Ishikawa (cell line): ENCODE measurements at regions not wholly inside any gene's neighbourhood (a gene's known extent, or its start where the extent isn't known, plus 50 kb on each side); places are given as distances from the start of the nearest gene placed in this dataset.

Experiments
- CREB1 ChIP-seq: IDR thresholded peaks from 2 replicates; pipeline ENCODE4 v1.6.1; 2012; ENCODE audit warnings: low read depth
- EP300 ChIP-seq: IDR thresholded peaks from 2 replicates; pipeline ENCODE4 v1.6.1; 2012; ENCODE audit warnings: borderline replicate concordance
- FOXM1 ChIP-seq: IDR thresholded peaks from 2 replicates; pipeline ENCODE4 v1.6.1; 2012; ENCODE audit warnings: low read depth, borderline replicate concordance
- MAX ChIP-seq: IDR thresholded peaks from 2 replicates; pipeline ENCODE4 v1.6.1; 2012
- TAF1 ChIP-seq: IDR thresholded peaks from 2 replicates; pipeline ENCODE4 v1.6.1; 2012; ENCODE audit warnings: low read depth, mild to moderate bottlenecking
- TEAD4 ChIP-seq: IDR thresholded peaks from 2 replicates; pipeline ENCODE4 v1.6.1; 2012
- YY1 ChIP-seq: IDR thresholded peaks from 2 replicates; pipeline ENCODE4 v1.6.1; 2012; ENCODE audit warnings: low read depth

GRCh38 chr18:1421502-1421901 lies 516.8 kb downstream of the ADCYAP1 start:
- TF ChIP-seq TAF1 (no peak), EP300 (no peak), MAX (no peak), CREB1 (no peak), TEAD4 (no peak), YY1 (no peak), FOXM1 (no peak)
